Neuronal stem cell (in vitro differentiated cells): ENCODE measurements at regions not wholly inside any gene's neighbourhood (a gene's known extent, or its start where the extent isn't known, plus 50 kb on each side); places are given as distances from the start of the nearest gene placed in this dataset.
A peak's percentile ranks its signal among the peaks of the same experiment; 100 is the strongest.

Experiments used
- DNase-seq: peaks from one replicate; pipeline ENCODE4 v3.0.0-alpha.2; 2013; ENCODE audit warnings: low spot score
- H2AFZ ChIP-seq: one replicate; pipeline ENCODE4 v1.6.1; 2013; ENCODE audit warnings: mild to moderate bottlenecking, low read length, inconsistent platforms
- H2AK5ac ChIP-seq: 2 replicates; pipeline ENCODE4 v1.6.1; 2013; ENCODE audit warnings: low read depth, mild to moderate bottlenecking, inconsistent platforms, low read length, moderate library complexity, mixed read lengths
- H2BK120ac ChIP-seq: 2 replicates; pipeline ENCODE4 v1.6.1; 2013; ENCODE audit warnings: low read depth, mild to moderate bottlenecking, inconsistent platforms, low read length, moderate library complexity, mixed read lengths
- H2BK12ac ChIP-seq: one replicate; pipeline ENCODE4 v1.6.1; 2013; ENCODE audit warnings: low read length, inconsistent platforms
- H2BK15ac ChIP-seq: 2 replicates; pipeline ENCODE4 v1.6.1; 2013; ENCODE audit warnings: mild to moderate bottlenecking, low read length, inconsistent platforms, mixed read lengths
- H2BK5ac ChIP-seq: one replicate; pipeline ENCODE4 v1.6.1; 2013; ENCODE audit warnings: inconsistent platforms, mild to moderate bottlenecking, low read length, moderate library complexity
- H3K14ac ChIP-seq: one replicate; pipeline ENCODE4 v1.6.1; 2013; ENCODE audit warnings: low read length, inconsistent platforms
- H3K18ac ChIP-seq: 2 replicates; pipeline ENCODE4 v1.6.1; 2013; ENCODE audit warnings: low read length, inconsistent platforms
- H3K23ac ChIP-seq: 2 replicates; pipeline ENCODE4 v1.6.1; 2013; ENCODE audit warnings: low read depth, mild to moderate bottlenecking, mixed read lengths, low read length, inconsistent platforms; ENCODE audit not compliant: poor library complexity
- H3K27ac ChIP-seq: replicated peaks from 3 replicates; pipeline ENCODE4 v1.5.1; 2013; ENCODE audit warnings: low read length, inconsistent platforms
- H3K27me3 ChIP-seq, 3 experiments: 2 replicates each; pipeline ENCODE4 v1.6.1; 2013; ENCODE audit warnings: low read length in 3 of 3, mild to moderate bottlenecking in 2 of 3, inconsistent platforms in 1 of 3, low read depth in 1 of 3, mixed read lengths in 1 of 3, moderate library complexity in 1 of 3; ENCODE audit not compliant: control insufficient read depth in 3 of 3, insufficient read depth in 3 of 3
- H3K36me3 ChIP-seq, 2 donors: replicated peaks in 1 of 2; 2 replicates each; pipeline ENCODE4 v1.6.1; 2013; ENCODE audit warnings: low read length in 2 of 2; ENCODE audit not compliant: control insufficient read depth in 2 of 2, insufficient read depth in 2 of 2
- H3K4ac ChIP-seq: 2 replicates; pipeline ENCODE4 v1.6.1; 2013; ENCODE audit warnings: inconsistent platforms, mild to moderate bottlenecking, low read length, moderate library complexity
- H3K4me1 ChIP-seq, 2 donors: 1 replicate in 1 of 2; 2 replicates in 1 of 2; pipeline ENCODE4 v1.6.1; 2013; ENCODE audit warnings: low read length in 2 of 2, low read depth in 1 of 2; ENCODE audit not compliant: control insufficient read depth in 2 of 2, insufficient read depth in 1 of 2
- H3K4me2 ChIP-seq: one replicate; pipeline ENCODE4 v1.6.1; 2013; ENCODE audit warnings: mild to moderate bottlenecking, low read length, inconsistent platforms; ENCODE audit not compliant: insufficient read depth, poor library complexity, severe bottlenecking
- H3K4me3 ChIP-seq, 2 donors: 2 replicates each; pipeline ENCODE4 v1.5.1; 2013; ENCODE audit warnings: low read length in 2 of 2, mild to moderate bottlenecking in 2 of 2, inconsistent platforms in 1 of 2, moderate library complexity in 1 of 2
- H3K79me1 ChIP-seq: one replicate; pipeline ENCODE4 v1.6.1; 2013; ENCODE audit warnings: low read depth, mild to moderate bottlenecking, inconsistent platforms, low read length, moderate library complexity
- H3K9ac ChIP-seq: one replicate; pipeline ENCODE4 v1.6.1; 2013; ENCODE audit warnings: mild to moderate bottlenecking, low read depth, low read length, inconsistent platforms; ENCODE audit not compliant: poor library complexity
- H3K9me3 ChIP-seq, 2 donors: replicated peaks in 1 of 2; 2 replicates each; pipeline versions ENCODE3 to v1.6.1; 2013; ENCODE audit warnings: low read length in 2 of 2, mild to moderate bottlenecking in 2 of 2, inconsistent platforms in 1 of 2, low read depth in 1 of 2, mixed read lengths in 1 of 2, moderate library complexity in 1 of 2; ENCODE audit not compliant: control insufficient read depth in 2 of 2, insufficient read depth in 1 of 2
- H4K8ac ChIP-seq: one replicate; pipeline ENCODE4 v1.6.1; 2013; ENCODE audit warnings: low read depth, mild to moderate bottlenecking, inconsistent platforms, low read length, moderate library complexity
- H4K91ac ChIP-seq: one replicate; pipeline ENCODE4 v1.6.1; 2013; ENCODE audit warnings: low read length, low read depth, mild to moderate bottlenecking, inconsistent platforms; ENCODE audit not compliant: poor library complexity
- WGBS, 2 donors: extraction: QIAGEN DNeasy Blood & Tissue Kit; methylation state at CpG; one replicate each; pipeline ENCODE4 v1.1.7; 2013; ENCODE audit warnings: missing lambda C conversion rate in 2 of 2, mixed read lengths in 1 of 2; ENCODE audit not compliant: insufficient read length in 2 of 2, insufficient replicate concordance in 1 of 2; ENCODE audit errors: extremely low coverage in 2 of 2; 5-methylcytosine and 5-hydroxymethylcytosine counted together

DNA sequence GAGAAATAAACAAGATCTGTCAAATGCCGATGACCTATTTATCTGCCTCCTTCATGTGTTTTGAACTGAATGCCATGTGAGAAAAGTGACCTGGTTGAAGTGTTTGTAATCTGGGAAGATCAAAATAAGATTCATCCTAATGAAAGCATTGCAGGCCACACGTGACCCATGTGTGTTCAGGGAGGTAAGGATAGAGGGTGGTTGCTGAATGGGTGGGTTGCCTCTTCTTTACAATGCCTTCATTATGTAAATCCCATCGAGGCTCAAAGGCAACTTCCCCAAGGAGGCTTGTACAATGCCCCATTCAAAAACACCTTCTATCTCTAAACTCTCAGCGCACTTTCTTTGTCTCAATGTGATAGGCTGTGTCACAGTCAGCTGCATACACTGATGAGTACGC, 273.1 kb downstream of the LRATD1 start:
- H2BK15ac ChIP-seq = no peak overlapping the region
- no peak overlapping the region for H2AK5ac ChIP-seq
- H3K79me1 ChIP-seq = no peaks in the 10 kb centered on the region
- H2BK12ac ChIP-seq = no peak overlapping the region
- H4K8ac ChIP-seq = no peak overlapping the region
- H3K4me1 ChIP-seq = peaks cover 0 to 8% of the 10 kb centered on the region in 2 donors
- no peak overlapping the region for H3K23ac ChIP-seq
- H3K4ac ChIP-seq = no peak overlapping the region
- no peak overlapping the region for H3K18ac ChIP-seq
- DNase-seq = no peak
- H2BK5ac ChIP-seq = no peak overlapping the region
- H3K4me2 ChIP-seq = no peak overlapping the region
- H3K14ac ChIP-seq = no peak overlapping the region
- H4K91ac ChIP-seq = no peak overlapping the region
- no peak overlapping the region for H3K9ac ChIP-seq
- H2AFZ ChIP-seq = peak overlapping the region; percentile 31
- H3K27ac ChIP-seq = no peak overlapping the region
- no peak overlapping the region for H2BK120ac ChIP-seq
- H3K27me3 ChIP-seq = no peaks in the 10 kb centered on the region
- no peaks in the 10 kb centered on the region for H3K9me3 ChIP-seq
- H3K36me3 ChIP-seq = no peaks in the 10 kb centered on the region
- H3K4me3 ChIP-seq = no peak overlapping the region
- no CpG with 5 or more reads among the region's 5 CpGs for WGBS, 2 donors

DNA sequence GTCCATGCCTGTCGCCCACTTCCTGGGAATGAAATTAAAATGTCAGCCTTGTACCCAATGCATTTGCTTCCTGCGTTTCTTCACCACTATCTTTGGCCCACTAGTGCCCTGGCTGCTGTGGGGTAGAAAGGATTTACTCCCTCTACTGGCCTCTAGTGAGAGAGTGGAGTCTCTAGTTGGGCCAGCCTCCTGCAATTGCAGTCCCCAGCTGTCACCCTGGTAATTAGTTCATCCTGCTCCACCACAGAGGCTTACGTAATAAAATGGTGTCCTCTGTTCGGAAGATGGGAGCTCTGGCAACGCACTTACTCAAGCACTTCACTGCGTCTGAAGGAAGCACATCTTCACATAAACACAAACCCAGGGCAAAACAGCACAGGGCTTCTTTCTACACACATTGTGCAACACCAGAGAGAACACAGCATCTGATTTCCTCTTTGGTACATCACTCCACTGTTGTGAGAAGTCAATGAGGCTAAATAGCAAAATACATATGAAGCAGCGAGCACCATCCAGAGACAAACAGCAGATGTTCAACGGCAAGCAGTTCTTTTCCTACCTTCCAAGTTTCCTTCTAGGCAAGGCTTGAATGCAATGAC, 274.6 kb downstream of the LRATD1 start:
- Histone ChIP-seq H3K14ac (no peak overlapping the region), H3K4me1 (peaks cover 0 to 8% of the 10 kb centered on the region in 2 donors), H3K27me3 (no peaks in the 10 kb centered on the region), H3K27ac (no peak overlapping the region), H3K23ac (no peak overlapping the region), H4K91ac (no peak overlapping the region), H3K36me3 (no peaks in the 10 kb centered on the region), H3K9me3 (no peaks in the 10 kb centered on the region), H2BK15ac (no peak overlapping the region), H2BK5ac (no peak overlapping the region), H3K18ac (no peak overlapping the region), H3K4me3 (no peak overlapping the region), H3K9ac (no peak overlapping the region), H2BK12ac (no peak overlapping the region), H2AFZ (no peak overlapping the region), H3K4me2 (no peak overlapping the region), H3K4ac (no peak overlapping the region), H2AK5ac (no peak overlapping the region), H4K8ac (no peak overlapping the region), H2BK120ac (no peak overlapping the region), H3K79me1 (no peaks in the 10 kb centered on the region)
- WGBS, 2 donors = no CpG with 5 or more reads among the region's 8 CpGs
- no peak for DNase-seq

DNA sequence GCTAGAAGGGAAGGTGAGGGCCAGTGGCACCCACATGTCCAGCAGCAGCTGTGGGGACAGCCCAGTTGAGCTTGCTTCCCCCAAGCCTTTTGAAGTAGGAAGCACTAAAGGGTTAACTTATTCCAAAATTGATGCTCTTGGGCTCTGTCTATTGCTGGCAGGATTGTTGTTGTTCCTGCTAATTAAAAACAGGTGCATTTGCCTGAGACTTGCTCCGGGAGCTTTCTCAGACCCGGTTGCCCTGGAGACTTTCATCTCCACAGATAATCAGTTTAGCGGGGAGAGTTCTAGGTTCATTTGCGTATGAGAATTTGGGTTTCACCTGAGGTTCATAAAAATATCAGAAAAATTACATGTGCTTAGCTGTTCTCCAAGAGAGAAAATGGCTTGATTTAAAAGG, 277.3 kb downstream of the LRATD1 start:
- no peak overlapping the region for H4K91ac ChIP-seq
- H2BK15ac ChIP-seq = no peak overlapping the region
- no peak overlapping the region for H3K23ac ChIP-seq
- WGBS, 2 donors = no CpG with 5 or more reads among the region's 4 CpGs
- H2AFZ ChIP-seq = no peak overlapping the region
- H2BK12ac ChIP-seq = no peak overlapping the region
- H3K36me3 ChIP-seq = no peaks in the 10 kb centered on the region
- H3K4me3 ChIP-seq = no peak overlapping the region
- no peak for DNase-seq
- no peak overlapping the region for H3K9ac ChIP-seq
- H3K4me1 ChIP-seq = peaks cover 0 to 8% of the 10 kb centered on the region in 2 donors
- H3K18ac ChIP-seq = no peak overlapping the region
- H3K9me3 ChIP-seq = no peaks in the 10 kb centered on the region
- H3K4me2 ChIP-seq = no peak overlapping the region
- H3K27ac ChIP-seq = no peak overlapping the region
- H3K4ac ChIP-seq = no peak overlapping the region
- H3K79me1 ChIP-seq = no peaks in the 10 kb centered on the region
- no peak overlapping the region for H2BK5ac ChIP-seq
- H4K8ac ChIP-seq = no peak overlapping the region
- no peak overlapping the region for H2BK120ac ChIP-seq
- no peak overlapping the region for H2AK5ac ChIP-seq
- no peak overlapping the region for H3K14ac ChIP-seq
- no peaks in the 10 kb centered on the region for H3K27me3 ChIP-seq

DNA sequence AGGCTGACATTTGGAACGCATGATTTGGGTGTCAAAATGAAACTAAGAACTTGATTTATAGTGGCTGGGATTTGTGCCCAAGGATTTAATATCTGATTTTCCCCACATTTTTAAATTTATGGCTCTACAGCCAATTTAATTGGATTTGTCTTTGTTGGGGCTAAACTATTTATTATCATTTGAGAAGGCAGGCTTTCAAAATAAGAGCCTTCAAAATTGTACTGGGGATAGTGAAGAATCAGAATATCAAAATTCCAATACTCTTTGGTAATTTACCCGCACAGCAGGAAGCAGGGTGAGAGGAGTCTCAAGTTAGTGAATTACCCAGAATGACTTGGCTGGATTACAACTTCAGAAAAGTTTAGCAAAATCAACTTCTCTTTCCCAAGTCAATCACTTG, 278.1 kb downstream of the LRATD1 start:
- Histone ChIP-seq H3K9me3 (no peaks in the 10 kb centered on the region), H4K8ac (no peak overlapping the region), H3K27ac (no peak overlapping the region), H3K4me2 (no peak overlapping the region), H3K14ac (no peak overlapping the region), H2AK5ac (no peak overlapping the region), H3K79me1 (no peaks in the 10 kb centered on the region), H3K36me3 (no peaks in the 10 kb centered on the region), H3K9ac (no peak overlapping the region), H3K18ac (no peak overlapping the region), H3K27me3 (no peaks in the 10 kb centered on the region), H2AFZ (no peak overlapping the region), H2BK15ac (no peak overlapping the region), H3K23ac (no peak overlapping the region), H2BK120ac (no peak overlapping the region), H3K4ac (no peak overlapping the region), H2BK12ac (no peak overlapping the region), H4K91ac (no peak overlapping the region), H3K4me3 (no peak overlapping the region), H2BK5ac (no peak overlapping the region), H3K4me1 (peaks cover 0 to 5% of the 10 kb centered on the region in 2 donors)
- no CpG with 5 or more reads among the region's 2 CpGs for WGBS, 2 donors
- DNase-seq = no peak
